ENCODE measurements at regions not wholly inside any gene's neighbourhood (a gene's known extent, or its start where the extent isn't known, plus 50 kb on each side); places are given as distances from the start of the nearest gene placed in this dataset.
A peak's percentile ranks its signal among the peaks of the same experiment; 100 is the strongest.
"Not testable (repeated sequence)": the region's sequence is repeated elsewhere in the genome, so short reads cannot be mapped to it uniquely, and the experiment has no call there.

DNA sequence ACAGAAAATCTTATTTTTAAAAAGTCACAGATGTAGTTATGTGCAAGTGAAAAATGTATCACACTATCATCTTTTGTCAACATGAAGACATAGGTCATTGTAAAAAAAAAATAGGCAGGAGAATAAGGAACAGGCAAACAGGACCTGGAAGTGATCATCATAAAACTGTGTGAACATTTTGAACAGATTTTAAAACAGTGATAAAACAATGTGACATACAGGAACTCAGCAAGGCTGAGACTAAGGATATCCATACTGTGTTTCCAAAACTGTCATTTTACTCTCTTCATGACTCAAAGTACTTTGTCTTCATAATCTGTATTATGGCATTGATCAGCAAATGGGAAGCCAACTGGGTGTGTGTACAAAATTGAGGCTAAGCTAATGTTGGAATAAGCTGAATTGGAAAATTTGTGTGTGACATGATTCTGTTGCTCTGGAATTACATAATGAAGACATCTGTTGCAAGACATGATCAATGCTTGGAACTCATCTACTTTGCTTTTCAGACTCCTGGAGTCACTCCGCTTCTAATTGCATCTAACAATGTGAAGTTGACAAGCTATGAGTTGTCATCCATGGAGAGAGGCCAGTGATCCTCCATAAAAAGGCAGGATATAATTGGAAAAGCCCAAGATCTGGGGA is 978.7 kb upstream of the NUDT12 start:
- Histone ChIP-seq H3K36me3 (no peaks in the 10 kb centered on the region), H3K4me3 (no peak overlapping the region), H3K4me1 (peaks cover 17% of the 10 kb centered on the region), H3K9me3 (replicated peaks) (no peaks in the 10 kb centered on the region), H3K27ac (no peak overlapping the region), H3K27me3 (no peaks in the 10 kb centered on the region)
- DNase-seq = no peak

- Histone ChIP-seq H3K4me3 (no peak overlapping the region), H3K36me3 (no peaks in the 10 kb centered on the region), H3K9me3 (replicated peaks) (no peaks in the 10 kb centered on the region), H3K4me1 (peaks cover 17% of the 10 kb centered on the region), H3K27ac (no peak overlapping the region), H3K27me3 (no peaks in the 10 kb centered on the region)
- DNase-seq = peak; percentile 50 to 92
Observed at GRCh38 chr5:104540448-104540847, 977.9 kb upstream of the NUDT12 start.

DNA sequence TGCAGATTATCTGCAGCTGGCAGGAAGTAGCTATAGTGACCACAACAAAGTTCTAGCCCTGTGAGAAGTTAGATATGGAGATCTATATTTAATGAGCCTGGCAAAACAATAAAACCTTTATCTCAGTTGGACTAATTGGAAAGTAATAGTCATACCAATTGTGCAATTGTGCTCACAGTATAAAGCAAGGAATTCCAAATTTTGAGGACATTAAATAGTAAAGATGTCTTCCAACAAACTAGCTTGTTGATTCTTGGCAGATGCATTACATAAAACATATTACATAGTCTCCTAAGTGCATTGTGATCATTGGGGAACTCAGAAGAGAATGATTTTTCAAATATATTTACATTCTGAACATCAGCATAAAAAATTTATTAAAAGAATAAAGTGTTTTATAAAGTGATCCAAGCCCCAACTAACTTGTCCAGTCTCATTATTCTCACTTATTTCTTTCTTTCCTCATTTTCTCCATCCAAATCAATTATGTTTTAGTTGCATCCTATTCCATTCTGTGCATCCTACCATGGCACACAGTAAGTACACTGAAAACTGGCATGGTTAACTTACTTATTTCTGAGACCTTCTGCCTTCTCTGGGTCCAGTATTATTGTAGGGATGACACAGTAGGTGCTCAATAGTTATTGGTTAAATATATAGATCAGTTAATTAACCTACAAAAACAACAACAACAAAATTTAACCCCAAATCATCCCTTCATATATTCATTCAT is 977.2 kb upstream of the NUDT12 start:
- no peak overlapping the region for H3K4me3 ChIP-seq
- H3K27me3 ChIP-seq = no peaks in the 10 kb centered on the region
- no peaks in the 10 kb centered on the region for H3K9me3 ChIP-seq (replicated peaks)
- H3K36me3 ChIP-seq = no peaks in the 10 kb centered on the region
- H3K27ac ChIP-seq = no peak overlapping the region
- H3K4me1 ChIP-seq = peaks cover 17% of the 10 kb centered on the region
- DNase-seq = peak in 1 of 2 experiments; percentile 47

DNA sequence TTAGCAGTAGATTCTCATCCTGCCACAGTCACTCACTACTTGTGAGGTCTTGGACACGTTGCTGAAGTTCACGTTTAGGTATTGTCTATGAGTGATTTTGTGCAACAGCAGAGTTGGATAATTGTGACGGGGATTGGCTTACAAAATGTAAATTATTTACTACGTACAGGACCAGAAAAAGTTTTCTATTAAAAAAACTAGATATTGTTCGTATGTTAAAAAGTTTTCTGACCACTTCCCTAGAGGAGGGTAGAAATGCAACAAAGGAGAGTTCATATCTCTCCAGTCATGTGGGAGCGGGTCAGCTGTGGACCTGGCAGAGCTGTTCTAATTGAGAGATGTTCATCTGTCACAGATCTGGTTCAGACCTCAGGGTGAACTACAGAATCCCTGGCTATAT is 976.1 kb upstream of the NUDT12 start:
- no peak for DNase-seq
- H3K4me1 ChIP-seq = peaks cover 17% of the 10 kb centered on the region
- no peaks in the 10 kb centered on the region for H3K36me3 ChIP-seq
- H3K4me3 ChIP-seq = no peak overlapping the region
- H3K27me3 ChIP-seq = no peaks in the 10 kb centered on the region
- no peak overlapping the region for H3K27ac ChIP-seq
- no peaks in the 10 kb centered on the region for H3K9me3 ChIP-seq (replicated peaks)

DNA sequence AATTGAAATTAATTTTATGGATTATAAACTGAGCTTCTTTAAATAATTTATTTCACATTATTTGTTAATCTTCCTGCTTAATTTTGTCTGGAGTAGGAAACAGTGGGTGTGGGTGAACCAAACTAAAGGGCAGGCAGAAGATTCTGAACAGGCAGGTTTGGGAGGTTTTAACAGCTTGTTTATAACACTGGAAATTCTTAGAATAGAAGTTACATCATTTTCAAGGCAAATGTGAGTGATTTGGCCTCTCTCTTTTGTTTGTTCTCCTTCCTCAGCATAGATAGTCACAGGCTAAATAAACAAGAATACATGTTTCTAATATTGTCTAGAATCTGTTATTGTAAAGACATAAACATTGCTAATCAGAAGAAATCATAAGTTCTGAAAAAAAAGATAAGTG is 970.9 kb upstream of the NUDT12 start:
- Histone ChIP-seq H3K27ac (no peak overlapping the region), H3K36me3 (no peaks in the 10 kb centered on the region), H3K27me3 (no peaks in the 10 kb centered on the region), H3K4me1 (no peaks in the 10 kb centered on the region), H3K4me3 (no peak overlapping the region), H3K9me3 (replicated peaks) (no peaks in the 10 kb centered on the region)
- DNase-seq = no peak

DNA sequence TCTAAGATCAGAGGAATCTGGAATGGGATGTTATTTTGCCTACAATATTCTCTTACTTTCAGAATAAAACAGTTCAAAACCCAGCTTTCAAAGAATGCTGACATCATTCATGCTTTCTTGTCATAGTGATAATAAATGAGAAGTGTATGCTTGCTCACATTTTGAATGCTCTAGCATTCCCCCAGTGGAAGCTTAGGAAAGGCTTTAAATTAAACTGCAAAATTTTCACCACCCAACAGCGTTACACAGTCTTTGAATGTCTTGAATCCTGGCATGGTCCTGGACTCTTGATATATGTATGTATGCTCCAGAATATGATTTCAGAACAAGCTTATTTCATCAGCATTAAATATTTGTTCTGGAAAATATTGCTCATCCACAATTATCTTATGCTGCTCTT is 964.3 kb upstream of the NUDT12 start:
- Histone ChIP-seq H3K36me3 (no peaks in the 10 kb centered on the region), H3K27ac (no peak overlapping the region), H3K4me3 (no peak overlapping the region), H3K4me1 (no peaks in the 10 kb centered on the region), H3K9me3 (replicated peaks) (no peaks in the 10 kb centered on the region), H3K27me3 (no peaks in the 10 kb centered on the region)
- DNase-seq = no peak

DNA sequence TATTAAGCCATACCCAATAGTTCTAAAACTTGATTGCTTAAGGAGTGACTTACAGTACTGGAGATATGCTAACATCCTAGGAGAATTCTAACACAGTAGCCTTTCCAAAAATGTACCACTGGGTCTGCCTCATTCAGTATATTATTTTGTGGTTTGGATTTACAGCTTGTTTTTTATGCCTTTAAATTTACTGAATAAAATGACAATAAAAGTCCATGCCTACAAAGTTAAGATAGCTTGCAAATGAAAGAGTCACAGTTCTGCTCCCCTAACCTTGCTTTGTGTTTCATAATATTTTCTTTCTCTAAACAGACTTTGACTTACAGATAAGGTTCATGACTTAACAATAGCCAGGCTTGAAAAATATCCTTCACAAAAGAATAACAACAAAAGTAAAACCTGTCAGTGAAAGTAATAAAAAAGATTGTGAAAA is 951.1 kb upstream of the NUDT12 start:
- no peaks in the 10 kb centered on the region for H3K27me3 ChIP-seq
- H3K9me3 ChIP-seq (replicated peaks) = 0 out of 2 replicates have a peak, but pooled peaks cover 3% of the 10 kb centered on the region
- no peaks in the 10 kb centered on the region for H3K36me3 ChIP-seq
- no peak overlapping the region for H3K27ac ChIP-seq
- H3K4me3 ChIP-seq = no peak overlapping the region
- DNase-seq = no peak
- no peaks in the 10 kb centered on the region for H3K4me1 ChIP-seq

DNA sequence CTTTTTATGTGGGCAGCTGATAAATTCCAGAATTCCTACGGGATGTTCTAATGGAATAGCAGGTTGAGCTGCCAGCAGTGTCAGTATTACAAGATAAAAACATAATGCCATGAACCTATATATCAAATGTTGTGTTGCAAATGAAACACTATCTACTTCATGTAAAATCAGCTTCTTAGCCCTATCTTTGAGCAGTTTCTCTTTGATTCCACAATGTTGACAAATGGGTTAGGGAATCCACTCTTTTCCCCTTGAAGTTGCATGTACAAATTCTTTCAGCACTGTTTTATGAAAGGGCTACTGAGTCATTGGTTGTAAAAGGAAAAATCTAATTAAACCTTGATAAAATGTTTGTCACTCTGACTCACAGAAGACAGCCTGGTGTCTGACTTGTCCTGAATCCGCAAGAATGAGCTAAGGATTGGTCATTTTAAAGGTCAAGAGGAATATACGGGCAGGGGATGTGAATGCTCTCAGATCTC is 950.6 kb upstream of the NUDT12 start:
- Histone ChIP-seq H3K4me3 (no peak overlapping the region), H3K27me3 (no peaks in the 10 kb centered on the region), H3K27ac (no peak overlapping the region), H3K4me1 (no peaks in the 10 kb centered on the region), H3K36me3 (no peaks in the 10 kb centered on the region), H3K9me3 (replicated peaks) (0 out of 2 replicates have a peak, but pooled peaks cover 3% of the 10 kb centered on the region)
- no peak for DNase-seq

GRCh38 chr5:104512063-104512825 is 949.7 kb upstream of the NUDT12 start:
- H3K4me3 ChIP-seq = no peak overlapping the region
- 0 out of 2 replicates have a peak, but pooled peaks cover 3% of the 10 kb centered on the region for H3K9me3 ChIP-seq (replicated peaks)
- H3K27me3 ChIP-seq = no peaks in the 10 kb centered on the region
- no peaks in the 10 kb centered on the region for H3K36me3 ChIP-seq
- H3K27ac ChIP-seq = no peak overlapping the region
- H3K4me1 ChIP-seq = no peaks in the 10 kb centered on the region
- DNase-seq = no peak

DNA sequence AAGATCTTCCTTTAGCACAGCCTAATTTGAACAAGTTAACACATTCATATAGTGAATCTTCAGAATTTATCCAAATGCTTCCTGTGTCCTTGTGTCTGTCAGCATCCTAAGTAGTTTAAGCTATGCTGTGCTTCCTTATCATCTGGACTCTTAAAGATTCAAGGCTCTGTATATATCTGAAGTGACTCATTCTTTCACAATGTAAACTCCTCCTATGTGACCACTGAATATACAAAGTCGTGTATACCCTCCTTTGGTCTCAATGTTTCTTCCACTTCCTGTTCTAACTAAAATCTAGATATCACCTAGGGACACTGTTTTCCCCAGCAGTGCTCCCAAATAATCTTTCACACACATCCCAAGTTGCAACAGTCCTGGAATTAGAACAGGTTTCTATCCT is 935.7 kb upstream of the NUDT12 start:
- H3K27me3 ChIP-seq = no peaks in the 10 kb centered on the region
- peak in 1 of 2 experiments; percentile 8 for DNase-seq
- H3K4me1 ChIP-seq = no peaks in the 10 kb centered on the region
- H3K4me3 ChIP-seq = no peak overlapping the region
- H3K27ac ChIP-seq = no peak overlapping the region
- no peaks in the 10 kb centered on the region for H3K36me3 ChIP-seq
- no peaks in the 10 kb centered on the region for H3K9me3 ChIP-seq (replicated peaks)

GRCh38 chr5:104494083-104494482 is 931.5 kb upstream of the NUDT12 start:
- no peaks in the 10 kb centered on the region for H3K36me3 ChIP-seq
- DNase-seq = no peak
- H3K4me3 ChIP-seq = no peak overlapping the region
- H3K27me3 ChIP-seq = no peaks in the 10 kb centered on the region
- no peak overlapping the region for H3K27ac ChIP-seq
- no peaks in the 10 kb centered on the region for H3K9me3 ChIP-seq (replicated peaks)
- no peaks in the 10 kb centered on the region for H3K4me1 ChIP-seq

DNA sequence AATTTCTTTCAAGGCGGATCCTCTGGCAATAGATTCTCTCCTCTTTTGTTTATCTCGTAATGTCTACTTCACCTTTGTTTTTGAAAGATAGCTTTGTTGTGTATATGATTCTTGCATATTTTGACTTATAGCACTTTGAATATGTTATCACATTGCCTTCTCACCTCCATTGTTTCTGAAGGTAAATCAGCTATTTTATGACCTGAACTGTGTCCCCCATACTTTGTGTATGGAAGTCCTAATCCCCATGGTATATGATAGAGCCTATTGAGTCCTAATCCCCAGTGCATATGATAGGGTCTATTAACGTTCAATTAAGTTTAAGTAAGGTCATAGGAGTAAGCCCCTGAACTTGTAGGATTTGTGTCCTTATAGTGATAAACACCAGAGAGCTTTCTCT is 910.2 kb upstream of the NUDT12 start:
- no peaks in the 10 kb centered on the region for H3K27me3 ChIP-seq
- H3K36me3 ChIP-seq = no peaks in the 10 kb centered on the region
- H3K4me3 ChIP-seq = no peak overlapping the region
- peaks cover 4% of the 10 kb centered on the region; the same call in 1 of the 2 replicates for H3K9me3 ChIP-seq (replicated peaks)
- H3K4me1 ChIP-seq = no peaks in the 10 kb centered on the region
- H3K27ac ChIP-seq = no peak overlapping the region
- no peak for DNase-seq

GRCh38 chr5:104456122-104456521 is 893.5 kb upstream of the NUDT12 start:
- Histone ChIP-seq H3K27ac (no peak overlapping the region), H3K36me3 (no peaks in the 10 kb centered on the region), H3K27me3 (no peaks in the 10 kb centered on the region), H3K4me3 (no peak overlapping the region), H3K4me1 (no peaks in the 10 kb centered on the region), H3K9me3 (replicated peaks) (no peaks in the 10 kb centered on the region)
- peak in 1 of 2 experiments; percentile 5 for DNase-seq

DNA sequence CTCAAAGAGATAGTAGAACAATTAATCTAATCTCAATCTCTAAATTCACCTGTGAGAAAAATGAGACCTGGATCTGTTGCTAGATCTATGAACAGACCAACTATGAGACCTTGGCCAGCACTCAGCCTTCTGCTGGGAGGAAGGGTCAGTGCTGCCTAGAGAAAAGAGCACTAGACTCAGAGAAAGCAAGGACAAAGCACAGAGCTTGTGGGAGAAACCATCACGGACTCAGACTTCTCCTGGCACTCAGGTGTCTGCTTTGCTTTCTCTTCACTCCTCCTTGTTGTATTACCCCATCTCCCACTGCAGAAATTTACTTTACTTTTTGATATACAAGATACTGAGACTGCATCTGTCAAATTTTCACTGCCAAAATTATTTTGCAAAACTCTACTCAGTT is 890.0 kb upstream of the NUDT12 start:
- H3K4me3 ChIP-seq = no peak overlapping the region
- H3K27ac ChIP-seq = no peak overlapping the region
- DNase-seq = no peak
- no peaks in the 10 kb centered on the region for H3K4me1 ChIP-seq
- H3K27me3 ChIP-seq = no peaks in the 10 kb centered on the region
- no peaks in the 10 kb centered on the region for H3K9me3 ChIP-seq (replicated peaks)
- no peaks in the 10 kb centered on the region for H3K36me3 ChIP-seq

DNA sequence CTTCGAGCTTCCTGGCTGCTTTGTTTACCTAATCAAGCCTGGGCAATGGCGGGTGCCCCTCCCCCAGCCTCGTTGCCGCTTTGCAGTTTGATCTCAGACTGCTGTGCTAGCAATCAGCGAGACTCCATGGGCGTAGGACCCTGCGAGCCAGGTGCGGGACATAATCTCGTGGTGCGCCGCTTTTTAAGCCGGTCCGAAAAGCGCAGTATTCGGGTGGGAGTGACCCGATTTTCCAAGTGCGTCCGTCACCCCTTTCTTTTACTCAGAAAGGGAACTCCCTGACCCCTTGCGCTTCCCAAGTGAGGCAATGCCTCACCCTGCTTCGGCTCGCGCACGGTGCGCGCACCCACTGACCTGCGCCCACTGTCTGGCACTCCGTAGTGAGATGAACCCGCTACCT is 889.3 kb upstream of the NUDT12 start:
- not testable (repeated sequence) for DNase-seq; H3K9me3 ChIP-seq (replicated peaks); H3K36me3 ChIP-seq; H3K27ac ChIP-seq; H3K4me1 ChIP-seq; H3K27me3 ChIP-seq; H3K4me3 ChIP-seq

All from SJCRH30 (cell line).